Panc1 (cell line): ENCODE measurements at regions not wholly inside any gene's neighbourhood (a gene's known extent, or its start where the extent isn't known, plus 50 kb on each side); places are given as distances from the start of the nearest gene placed in this dataset.

Source experiments
- POLR2AphosphoS5 ChIP-seq: IDR thresholded peaks from 2 replicates; pipeline ENCODE4 v1.6.1; 2012; ENCODE audit warnings: mild to moderate bottlenecking, low read depth, low read length, moderate library complexity
- REST ChIP-seq, 2 experiments: IDR thresholded peaks; 2 replicates each; pipeline ENCODE4 v1.6.1; 2011 to 2012; ENCODE audit warnings: low read depth in 2 of 2, control low read depth in 1 of 2, low read length in 1 of 2, mild to moderate bottlenecking in 1 of 2, moderate library complexity in 1 of 2; ENCODE audit not compliant: insufficient read depth in 1 of 2
- TCF7L2 ChIP-seq: IDR thresholded peaks from 2 replicates; pipeline ENCODE4 v1.6.1; 2011; ENCODE audit warnings: mild to moderate bottlenecking, low read depth, low read length, inconsistent platforms

DNA sequence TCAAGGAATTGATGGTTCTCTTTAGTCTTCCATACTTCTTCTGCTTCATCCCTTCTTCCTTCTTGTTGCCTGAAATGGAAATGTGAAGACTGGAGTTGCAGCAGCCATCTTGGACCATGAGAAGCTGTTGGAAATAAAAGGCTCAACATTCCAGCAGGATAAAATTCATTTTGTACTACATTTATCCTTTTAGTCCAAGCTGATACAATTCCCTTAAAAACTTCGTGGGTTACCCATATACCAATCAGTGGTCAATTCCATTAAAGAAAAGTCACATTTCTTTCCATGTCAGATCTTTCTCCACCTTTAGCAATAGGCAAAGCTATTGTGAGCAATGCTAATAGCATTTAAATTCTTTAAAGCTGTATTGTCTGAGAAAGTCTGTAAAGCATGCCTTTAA lies 141.3 kb upstream of the LYZL2 start:
- TF ChIP-seq REST (IDR thresholded peaks at IDR 0.05; ENCODE audit: insufficient read depth in 1 of 2, low read depth in 2 of 2, low read length in 1 of 2) (no peak), POLR2AphosphoS5 (no peak), TCF7L2 (no peak)
